ENCODE measurements at regions not wholly inside any gene's neighbourhood (a gene's known extent, or its start where the extent isn't known, plus 50 kb on each side); places are given as distances from the start of the nearest gene placed in this dataset.

DNA sequence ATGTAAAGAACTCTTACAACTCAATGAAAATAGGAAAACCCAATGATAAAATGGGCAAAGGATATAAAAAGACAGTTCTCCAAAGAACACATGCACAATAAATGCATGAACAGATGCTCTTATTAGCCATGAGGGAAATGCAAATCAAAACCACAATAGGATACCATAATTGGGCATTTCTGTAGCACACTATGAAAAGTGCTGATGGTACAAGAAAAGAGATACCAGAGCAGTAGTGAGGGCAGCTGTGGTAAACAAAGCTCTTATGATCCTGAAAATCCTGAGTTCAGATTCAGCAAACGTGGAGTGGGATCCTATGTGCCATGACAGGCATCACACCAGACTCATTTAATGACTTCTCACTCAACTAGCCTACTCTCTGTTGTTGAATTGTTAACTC lies 96.7 kb upstream of the SLC25A13 start:
- Histone ChIP-seq H3K36me3 (replicated peaks; ENCODE audit: low read depth, low read length) (no peaks in the 10 kb centered on the region), H3K9me3 (ENCODE audit: insufficient read depth, low read length) (no peaks in the 10 kb centered on the region), H4K20me1 (ENCODE audit: insufficient read depth, low read length) (no peaks in the 10 kb centered on the region), H3K4me1 (ENCODE audit: low read length) (peaks cover 6% of the 10 kb centered on the region; the same call in 1 of the 2 replicates), H3K4me3 (ENCODE audit: low read length) (no peak overlapping the region), H3K27ac (ENCODE audit: low read length) (no peak overlapping the region), H2AFZ (ENCODE audit: low read depth, low read length) (no peak overlapping the region), H3K27me3 (ENCODE audit: low read depth, low read length) (0 out of 2 replicates have a peak, but pooled peaks cover 7% of the 10 kb centered on the region), H3K4me2 (ENCODE audit: low read length) (no peak overlapping the region), H3K9ac (ENCODE audit: low read length) (no peak overlapping the region), H3K79me2 (ENCODE audit: low read length) (no peaks in the 10 kb centered on the region)
- TF ChIP-seq EZH2phosphoT487 (IDR thresholded peaks at IDR 0.05; ENCODE audit: low read depth): no peak
- TF ChIP-seq, protein P1, sequence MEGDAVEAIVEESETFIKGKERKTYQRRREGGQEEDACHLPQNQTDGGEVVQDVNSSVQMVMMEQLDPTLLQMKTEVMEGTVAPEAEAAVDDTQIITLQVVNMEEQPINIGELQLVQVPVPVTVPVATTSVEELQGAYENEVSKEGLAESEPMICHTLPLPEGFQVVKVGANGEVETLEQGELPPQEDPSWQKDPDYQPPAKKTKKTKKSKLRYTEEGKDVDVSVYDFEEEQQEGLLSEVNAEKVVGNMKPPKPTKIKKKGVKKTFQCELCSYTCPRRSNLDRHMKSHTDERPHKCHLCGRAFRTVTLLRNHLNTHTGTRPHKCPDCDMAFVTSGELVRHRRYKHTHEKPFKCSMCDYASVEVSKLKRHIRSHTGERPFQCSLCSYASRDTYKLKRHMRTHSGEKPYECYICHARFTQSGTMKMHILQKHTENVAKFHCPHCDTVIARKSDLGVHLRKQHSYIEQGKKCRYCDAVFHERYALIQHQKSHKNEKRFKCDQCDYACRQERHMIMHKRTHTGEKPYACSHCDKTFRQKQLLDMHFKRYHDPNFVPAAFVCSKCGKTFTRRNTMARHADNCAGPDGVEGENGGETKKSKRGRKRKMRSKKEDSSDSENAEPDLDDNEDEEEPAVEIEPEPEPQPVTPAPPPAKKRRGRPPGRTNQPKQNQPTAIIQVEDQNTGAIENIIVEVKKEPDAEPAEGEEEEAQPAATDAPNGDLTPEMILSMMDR (IDR thresholded peaks at IDR 0.05; ENCODE audit: low read depth, low read length): no peak

DNA sequence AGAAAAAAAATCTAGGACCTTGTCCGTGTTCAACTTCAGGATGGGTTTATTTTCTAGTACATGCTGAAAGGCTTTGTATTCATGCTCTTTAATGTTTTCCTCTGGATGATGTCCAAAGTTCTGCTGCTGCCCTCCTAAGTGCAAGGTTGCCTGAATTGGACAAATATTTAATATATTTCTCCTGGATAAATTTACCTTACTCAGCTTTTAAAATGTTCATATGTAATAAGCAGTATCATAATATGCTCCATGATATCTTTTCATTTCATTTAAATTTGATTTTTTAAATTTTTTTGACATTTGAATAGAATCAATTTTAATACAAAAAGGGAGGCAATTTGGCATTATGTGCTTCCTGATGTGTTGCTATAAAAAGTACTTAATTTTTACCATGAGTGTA lies 95.9 kb upstream of the SLC25A13 start:
- TF ChIP-seq EZH2phosphoT487 (IDR thresholded peaks at IDR 0.05; ENCODE audit: low read depth): no peak
- no peak overlapping the region for H2AFZ ChIP-seq (ENCODE audit: low read depth, low read length)

DNA sequence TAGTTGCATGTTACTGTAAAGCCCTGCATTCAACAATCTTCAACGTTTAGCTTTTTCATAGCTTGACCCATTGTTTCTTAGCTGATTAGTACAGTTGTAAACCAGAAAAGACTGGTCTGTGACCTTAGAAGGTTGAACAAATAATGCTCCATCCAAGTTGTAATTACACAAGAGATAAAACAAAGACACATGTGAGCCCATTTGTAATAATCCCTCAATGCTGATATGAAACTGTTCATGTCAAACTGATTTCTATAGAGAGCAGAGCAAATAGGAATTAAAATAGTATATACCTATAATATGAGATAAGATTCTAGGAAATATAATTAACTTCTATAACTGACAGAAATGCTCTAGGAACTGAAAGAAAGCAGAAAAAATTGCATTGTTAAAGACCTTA lies 94.7 kb upstream of the SLC25A13 start:
- no peak overlapping the region for H2AFZ ChIP-seq (ENCODE audit: low read depth, low read length)
- no peaks in the 10 kb centered on the region for H3K9me3 ChIP-seq (ENCODE audit: insufficient read depth, low read length)
- H3K79me2 ChIP-seq (ENCODE audit: low read length): no peaks in the 10 kb centered on the region
- H3K36me3 ChIP-seq (replicated peaks; ENCODE audit: low read depth, low read length): no peaks in the 10 kb centered on the region
- H3K4me1 ChIP-seq (ENCODE audit: low read length): peaks cover 6% of the 10 kb centered on the region; the same call in 1 of the 2 replicates
- TF ChIP-seq, protein P1 (IDR thresholded peaks at IDR 0.05; ENCODE audit: low read depth, low read length): no peak
- no peak for TF ChIP-seq EZH2phosphoT487 (IDR thresholded peaks at IDR 0.05; ENCODE audit: low read depth)
- H3K4me2 ChIP-seq (ENCODE audit: low read length): no peak overlapping the region
- no peak overlapping the region for H3K9ac ChIP-seq (ENCODE audit: low read length)
- no peak overlapping the region for H3K27ac ChIP-seq (ENCODE audit: low read length)
- no peak overlapping the region for H3K4me3 ChIP-seq (ENCODE audit: low read length)
- 0 out of 2 replicates have a peak, but pooled peaks cover 4% of the 10 kb centered on the region for H3K27me3 ChIP-seq (ENCODE audit: low read depth, low read length)
- H4K20me1 ChIP-seq (ENCODE audit: insufficient read depth, low read length): no peaks in the 10 kb centered on the region

More for the DNA sequence above, 95.9 kb upstream of the SLC25A13 start:
- Histone ChIP-seq H3K27me3 (ENCODE audit: low read depth, low read length) (0 out of 2 replicates have a peak, but pooled peaks cover 7% of the 10 kb centered on the region), H3K4me2 (ENCODE audit: low read length) (no peak overlapping the region), H3K9ac (ENCODE audit: low read length) (no peak overlapping the region), H4K20me1 (ENCODE audit: insufficient read depth, low read length) (no peaks in the 10 kb centered on the region), H3K27ac (ENCODE audit: low read length) (no peak overlapping the region), H3K9me3 (ENCODE audit: insufficient read depth, low read length) (no peaks in the 10 kb centered on the region), H3K79me2 (ENCODE audit: low read length) (no peaks in the 10 kb centered on the region), H3K36me3 (replicated peaks; ENCODE audit: low read depth, low read length) (no peaks in the 10 kb centered on the region), H3K4me3 (ENCODE audit: low read length) (no peak overlapping the region), H3K4me1 (ENCODE audit: low read length) (peaks cover 6% of the 10 kb centered on the region; the same call in 1 of the 2 replicates)

DNA sequence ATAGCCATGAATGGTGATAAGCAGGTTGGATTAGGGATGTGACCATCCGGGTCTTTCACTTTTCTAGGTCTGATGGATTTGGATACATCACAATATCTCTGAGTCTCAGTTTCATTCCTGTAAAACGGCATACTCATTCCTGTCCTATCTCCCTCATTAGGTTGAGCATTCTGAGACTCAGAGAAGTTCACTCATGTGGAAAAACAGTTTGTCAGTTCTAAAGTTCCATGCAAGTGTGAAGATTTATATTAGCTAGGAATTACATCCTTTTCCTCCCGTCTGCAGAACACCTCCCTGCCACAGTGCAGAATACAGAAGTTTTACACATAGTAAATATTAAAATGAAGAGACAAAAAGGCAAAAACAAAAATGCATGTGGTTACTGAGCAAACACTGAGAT lies 94.2 kb upstream of the SLC25A13 start:
- H4K20me1 ChIP-seq (ENCODE audit: insufficient read depth, low read length): no peaks in the 10 kb centered on the region
- H3K79me2 ChIP-seq (ENCODE audit: low read length): no peaks in the 10 kb centered on the region
- H3K9ac ChIP-seq (ENCODE audit: low read length): no peak overlapping the region
- no peak overlapping the region for H3K27ac ChIP-seq (ENCODE audit: low read length)
- H3K4me3 ChIP-seq (ENCODE audit: low read length): no peak overlapping the region
- H2AFZ ChIP-seq (ENCODE audit: low read depth, low read length): no peak overlapping the region
- TF ChIP-seq, protein P1 (IDR thresholded peaks at IDR 0.05; ENCODE audit: low read depth, low read length): no peak
- no peak for TF ChIP-seq EZH2phosphoT487 (IDR thresholded peaks at IDR 0.05; ENCODE audit: low read depth)
- peaks cover 6% of the 10 kb centered on the region; the same call in 1 of the 2 replicates for H3K4me1 ChIP-seq (ENCODE audit: low read length)
- H3K4me2 ChIP-seq (ENCODE audit: low read length): no peak overlapping the region
- H3K36me3 ChIP-seq (replicated peaks; ENCODE audit: low read depth, low read length): no peaks in the 10 kb centered on the region
- no peaks in the 10 kb centered on the region for H3K9me3 ChIP-seq (ENCODE audit: insufficient read depth, low read length)
- H3K27me3 ChIP-seq (ENCODE audit: low read depth, low read length): 0 out of 2 replicates have a peak, but pooled peaks cover 3% of the 10 kb centered on the region
